GM12878 (cell line): ENCODE measurements at regions not wholly inside any gene's neighbourhood (a gene's known extent, or its start where the extent isn't known, plus 50 kb on each side); places are given as distances from the start of the nearest gene placed in this dataset.

Source experiments
- ATAC-seq: fragments of 200-7000 bp; cut with Tn5 transposase; 3 replicates; pipeline ENCODE4 v1.9.1; 2020; ENCODE audit warnings: mild to moderate bottlenecking, moderate library complexity
- BruUV-seq: library from RNA; stranded (reverse); fragments of 400-500 nt; replicated peaks from 2 replicates; lab custom pipeline; 2021; lab: Mats Ljungman, UMichigan
- CTCF ChIA-PET: fragments of 300-600 bp; sonication (Branson Sonifier 250); formaldehyde crosslinking; extraction: SDS; loops from one replicate; lab custom pipeline; 2021; ENCODE audit warnings: inconsistent platforms; lab: Yijun Ruan, JAX
- POLR2A ChIA-PET: fragments of 350-600 bp; formaldehyde crosslinking; extraction: SDS; loops from one replicate; lab custom pipeline; 2021; ENCODE audit warnings: inconsistent platforms; lab: Charles Lee
- RAD21 ChIA-PET: fragments of 300-600 bp; sonication (Branson Sonifier 250); formaldehyde crosslinking; loops from one replicate; lab custom pipeline; 2023; ENCODE audit warnings: antibody characterized with exemption; ENCODE audit not compliant: unreplicated experiment; lab: Charles Lee
- SMC1A ChIA-PET: fragments of 300-600 bp; sonication (Branson Sonifier 250); formaldehyde crosslinking; loops from one replicate; lab custom pipeline; 2023; ENCODE audit not compliant: unreplicated experiment, uncharacterized antibody; lab: Charles Lee
- DNase-seq: peaks from one replicate; pipeline ENCODE4 v3.0.0-alpha.2; 2011; ENCODE audit warnings: low read depth, low spot score
- FAIRE-seq: peaks from 3 replicates; lab custom pipeline; 2011; peaks lifted over from hg19 to GRCh38; lab: Jason Lieb, UNC
- H2AFZ ChIP-seq: 2 replicates; pipeline ENCODE4 v1.6.0; 2011; ENCODE audit warnings: low read depth, low read length, control low read depth; ENCODE audit not compliant: control insufficient read depth
- H3K27ac ChIP-seq: 2 replicates; pipeline ENCODE4 v1.5.1; 2011; ENCODE audit warnings: control low read depth; ENCODE audit not compliant: control insufficient read depth, insufficient read depth
- H3K27me3 ChIP-seq, 2 experiments: replicated peaks in 1 of 2; 2 replicates each; pipeline versions ENCODE4 v1.6.0 to v1.6.1; 2011; ENCODE audit warnings: low read length in 1 of 2; ENCODE audit not compliant: control insufficient read depth in 2 of 2, insufficient read depth in 2 of 2
- H3K36me3 ChIP-seq, 2 experiments: 2 replicates each; pipeline ENCODE4 v1.5.1; 2011; ENCODE audit warnings: low read length in 1 of 2; ENCODE audit not compliant: control insufficient read depth in 2 of 2, insufficient read depth in 2 of 2
- H3K4me1 ChIP-seq: 2 replicates; pipeline ENCODE4 v1.6.1; 2011; ENCODE audit warnings: mild to moderate bottlenecking, low read length, moderate library complexity, mixed read lengths; ENCODE audit not compliant: control insufficient read depth, insufficient read depth
- H3K4me2 ChIP-seq: 2 replicates; pipeline ENCODE4 v1.6.0; 2011; ENCODE audit warnings: control low read depth; ENCODE audit not compliant: control insufficient read depth, insufficient read depth
- H3K4me3 ChIP-seq: fragments of 200-600 bp; sonication (generic); 2 replicates; pipeline ENCODE4 v1.5.1; 2016
- H3K79me2 ChIP-seq: 2 replicates; pipeline ENCODE4 v1.6.0; 2011; ENCODE audit warnings: low read length; ENCODE audit not compliant: control insufficient read depth, insufficient read depth
- H3K9ac ChIP-seq: 2 replicates; pipeline ENCODE4 v1.8.0; 2011; ENCODE audit warnings: low read length, control low read depth, mixed read lengths; ENCODE audit not compliant: control insufficient read depth, insufficient read depth
- H3K9me3 ChIP-seq: replicated peaks from 3 replicates; pipeline ENCODE4 v1.5.1; 2011; ENCODE audit warnings: mild to moderate bottlenecking, low read length; ENCODE audit not compliant: control insufficient read depth, insufficient read depth
- H4K20me1 ChIP-seq: 2 replicates; pipeline ENCODE4 v1.6.0; 2011; ENCODE audit not compliant: control insufficient read depth, insufficient read depth
- ASH2L ChIP-seq: fragments of 300-600, 200-600 bp; sonication (generic); IDR thresholded peaks from 2 replicates; pipeline ENCODE4 v1.6.1; 2017; ENCODE audit warnings: low read depth, mild to moderate bottlenecking, borderline replicate concordance
- CEBPB ChIP-seq, 2 experiments: fragments of 150-350 bp in 1 of 2; IDR thresholded peaks; 2 replicates each; pipeline ENCODE4 v1.6.1; 2012 to 2014; ENCODE audit warnings: low read depth in 2 of 2, low read length in 2 of 2, borderline replicate concordance in 1 of 2, inconsistent platforms in 1 of 2
- CHD2 ChIP-seq: IDR thresholded peaks from 2 replicates; pipeline ENCODE4 v1.6.1; 2011; ENCODE audit warnings: low read depth, low read length, improper control_type of control experiment, borderline replicate concordance
- E2F8 ChIP-seq: fragments of 450-650 bp; IDR thresholded peaks from 2 replicates; pipeline ENCODE4 v1.6.1; 2018; ENCODE audit warnings: mild to moderate bottlenecking, low read depth, moderate library complexity; ENCODE audit not compliant: partially characterized antibody
- HCFC1 ChIP-seq: fragments of 150-350 bp; IDR thresholded peaks from 2 replicates; pipeline ENCODE4 v1.6.1; 2014; ENCODE audit warnings: low read length
- LARP7 ChIP-seq: fragments of 450-650 bp; IDR thresholded peaks from 2 replicates; pipeline ENCODE4 v1.6.1; 2017; ENCODE audit warnings: mild to moderate bottlenecking
- MEF2A ChIP-seq: IDR thresholded peaks from 2 replicates; pipeline ENCODE4 v1.6.1; 2011; ENCODE audit warnings: low read depth, mild to moderate bottlenecking, low read length, moderate library complexity; ENCODE audit not compliant: insufficient read depth
- MLLT1 ChIP-seq: fragments of 450-650 bp; IDR thresholded peaks from 2 replicates; pipeline ENCODE4 v1.6.1; 2016; ENCODE audit warnings: mild to moderate bottlenecking
- NFXL1 ChIP-seq: fragments of 450-650 bp; IDR thresholded peaks from 2 replicates; pipeline ENCODE4 v1.6.1; 2017; ENCODE audit warnings: antibody characterized with exemption, mild to moderate bottlenecking, borderline replicate concordance
- POLR2A ChIP-seq: IDR thresholded peaks from 2 replicates; pipeline ENCODE4 v1.6.1; 2011; ENCODE audit warnings: low read depth, mild to moderate bottlenecking, low read length
- POLR2AphosphoS5 ChIP-seq: IDR thresholded peaks from 2 replicates; pipeline ENCODE4 v1.6.1; 2011; ENCODE audit warnings: mild to moderate bottlenecking, low read length, inconsistent platforms
- SIX5 ChIP-seq: IDR thresholded peaks from 2 replicates; pipeline ENCODE4 v1.6.1; 2011; ENCODE audit warnings: mild to moderate bottlenecking, low read depth, low read length, moderate library complexity; ENCODE audit not compliant: severe bottlenecking
- TAF1 ChIP-seq: IDR thresholded peaks from 2 replicates; pipeline ENCODE4 v1.6.1; 2011; ENCODE audit warnings: mild to moderate bottlenecking, low read depth, low read length, borderline replicate concordance
- TCF12 ChIP-seq: IDR thresholded peaks from 2 replicates; pipeline ENCODE4 v1.6.1; 2011; ENCODE audit warnings: low read depth, mild to moderate bottlenecking, low read length
- USF2 ChIP-seq: IDR thresholded peaks from 2 replicates; pipeline ENCODE4 v1.6.1; 2011; ENCODE audit warnings: low read depth, low read length, improper control_type of control experiment, borderline replicate concordance
- ZNF622 ChIP-seq: fragments of 450-650 bp; IDR thresholded peaks from 2 replicates; pipeline ENCODE4 v1.6.1; 2017; ENCODE audit warnings: mild to moderate bottlenecking, inconsistent platforms
- WGBS: methylation state at CpG from one replicate; pipeline ENCODE4 v1.1.6; 2016; ENCODE audit warnings: low lambda C conversion rate; ENCODE audit not compliant: insufficient replicate concordance, insufficient coverage; ENCODE audit errors: missing lambda C conversion rate; 5-methylcytosine and 5-hydroxymethylcytosine counted together
- in situ Hi-C: fragments of 300-500 bp; cut with MboI; formaldehyde crosslinking; loops from 9 replicates; pipeline ENCODE4 v1.14.3; 2018; ENCODE audit warnings: mixed read lengths
- intact Hi-C: fragments of 100-400 bp; cut with micrococcal nuclease; formaldehyde crosslinking; loops from one replicate; pipeline ENCODE4 v1.14.2; 2022; ENCODE audit not compliant: unreplicated experiment
- TF ChIP-seq, protein P1 (sequence below): fragments of 450-650 bp; IDR thresholded peaks from 2 replicates; pipeline ENCODE4 v1.6.1; 2017; ENCODE audit warnings: mild to moderate bottlenecking, low read depth, inconsistent platforms; ENCODE audit not compliant: poor library complexity, severe bottlenecking

DNA sequence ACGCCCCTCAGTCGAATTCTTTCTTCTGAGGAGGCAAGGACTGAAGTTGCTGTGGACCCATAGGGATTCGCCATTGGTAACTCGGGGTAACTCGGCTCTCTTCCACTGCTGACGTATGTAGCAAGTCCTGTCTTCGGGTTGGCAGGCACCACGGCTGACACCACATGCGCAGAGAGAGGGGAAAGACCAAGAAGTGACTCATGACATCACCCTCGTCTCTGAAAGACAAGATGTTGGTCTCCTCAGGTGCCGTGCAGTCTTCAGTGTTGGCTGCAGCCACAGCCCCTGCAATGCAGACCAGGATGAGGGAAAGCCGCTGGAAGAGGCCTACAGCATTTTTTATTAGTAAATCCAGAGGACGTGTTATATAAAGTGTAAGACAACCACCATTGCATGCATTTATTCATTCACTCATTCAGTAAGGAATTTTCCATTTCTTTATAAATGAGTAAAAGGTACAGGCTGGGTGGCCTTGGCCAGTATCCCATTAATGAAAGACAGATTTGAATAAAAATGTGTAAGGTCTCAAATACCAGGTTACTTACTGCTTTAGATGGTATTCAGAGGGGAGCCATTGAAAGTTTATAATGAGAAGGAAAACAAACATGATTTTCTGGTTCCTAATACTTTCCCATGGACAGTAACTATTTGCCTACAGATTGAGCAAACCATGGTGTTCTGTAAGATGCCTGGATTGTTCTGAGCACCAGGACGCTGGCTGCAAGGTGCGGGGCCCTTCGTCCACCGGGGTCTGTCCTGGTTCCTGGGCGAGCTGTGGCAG lies 50.7 kb upstream of the IRF2BP2 start:
- H3K79me2 ChIP-seq, result no peaks in the 10 kb centered on the region
- H3K4me1 ChIP-seq, result peaks cover 11% of the 10 kb centered on the region
- H3K4me2 ChIP-seq, result no peak overlapping the region
- SMC1A ChIA-PET, result no interaction called here
- no peak for FAIRE-seq
- ATAC-seq, result no peak
- intact Hi-C loops, result no loop called here
- 74% methylated on average over 18 of the region's 18 CpGs for WGBS
- BruUV-seq, result no TSS peak
- no peaks in the 10 kb centered on the region for H3K9me3 ChIP-seq
- no peaks in the 10 kb centered on the region for H3K36me3 ChIP-seq
- no peak overlapping the region for H3K4me3 ChIP-seq
- no peak overlapping the region for H2AFZ ChIP-seq
- in situ Hi-C loops, result no loop called here
- CTCF ChIA-PET, result no interaction called here
- POLR2A ChIA-PET, result interaction anchor here (0.7 kb wide), 1 partner anchor 9 kb away, joined by 3 read pairs; no protein-coding TSS in a partner anchor
- RAD21 ChIA-PET, result no interaction called here
- no peaks in the 10 kb centered on the region; a peak in 1 of 4 replicates for H3K27me3 ChIP-seq
- no peaks in the 10 kb centered on the region for H4K20me1 ChIP-seq
- no peak overlapping the region for H3K9ac ChIP-seq
- no peak for DNase-seq
- no peak overlapping the region for H3K27ac ChIP-seq
- TF ChIP-seq MEF2A (no peak), POLR2A (no peak), CHD2 (no peak), LARP7 (no peak), E2F8 (no peak), MLLT1 (no peak), TAF1 (no peak), TCF12 (no peak), HCFC1 (no peak), ASH2L (no peak), POLR2AphosphoS5 (no peak), CEBPB (IDR thresholded peaks at IDR 0.05; ENCODE audit: borderline replicate concordance in 1 of 2, low read depth in 2 of 2, low read length in 2 of 2) (no peak), SIX5 (no peak), ZNF622 (no peak), NFXL1 (no peak), USF2 (no peak)
- TF ChIP-seq, protein P1, sequence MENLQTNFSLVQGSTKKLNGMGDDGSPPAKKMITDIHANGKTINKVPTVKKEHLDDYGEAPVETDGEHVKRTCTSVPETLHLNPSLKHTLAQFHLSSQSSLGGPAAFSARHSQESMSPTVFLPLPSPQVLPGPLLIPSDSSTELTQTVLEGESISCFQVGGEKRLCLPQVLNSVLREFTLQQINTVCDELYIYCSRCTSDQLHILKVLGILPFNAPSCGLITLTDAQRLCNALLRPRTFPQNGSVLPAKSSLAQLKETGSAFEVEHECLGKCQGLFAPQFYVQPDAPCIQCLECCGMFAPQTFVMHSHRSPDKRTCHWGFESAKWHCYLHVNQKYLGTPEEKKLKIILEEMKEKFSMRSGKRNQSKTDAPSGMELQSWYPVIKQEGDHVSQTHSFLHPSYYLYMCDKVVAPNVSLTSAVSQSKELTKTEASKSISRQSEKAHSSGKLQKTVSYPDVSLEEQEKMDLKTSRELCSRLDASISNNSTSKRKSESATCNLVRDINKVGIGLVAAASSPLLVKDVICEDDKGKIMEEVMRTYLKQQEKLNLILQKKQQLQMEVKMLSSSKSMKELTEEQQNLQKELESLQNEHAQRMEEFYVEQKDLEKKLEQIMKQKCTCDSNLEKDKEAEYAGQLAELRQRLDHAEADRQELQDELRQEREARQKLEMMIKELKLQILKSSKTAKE, result no peak
